Activated CD4-positive, alpha-beta memory T cell treated with anti-CD3 and anti-CD28 coated beads, Interleukin-2, amount 10 ng/mL, durations not matched to agents 7 days and 5 days (primary cell): ENCODE measurements at regions not wholly inside any gene's neighbourhood (a gene's known extent, or its start where the extent isn't known, plus 50 kb on each side); places are given as distances from the start of the nearest gene placed in this dataset.
"Not testable (repeated sequence)": the region's sequence is repeated elsewhere in the genome, so short reads cannot be mapped to it uniquely, and the experiment has no call there.

Source experiments
- CTCF ChIA-PET: fragments of 350-600 bp; sonication (Branson Sonifier 250); formaldehyde crosslinking; loops from one replicate; lab custom pipeline; 2021; ENCODE audit warnings: antibody characterized with exemption, inconsistent platforms; lab: Charles Lee
- POLR2A ChIA-PET: fragments of 350-600 bp; sonication (Branson Sonifier 250); formaldehyde crosslinking; loops from one replicate; lab custom pipeline; 2021; ENCODE audit warnings: antibody characterized with exemption; lab: Charles Lee
- DNase-seq: peaks from one replicate; pipeline ENCODE4 v3.0.0-alpha.2; 2020
- H3K27ac Mint-ChIP-seq: one replicate; pipeline ENCODE4 v1.8.0; 2021; ENCODE audit warnings: mild to moderate bottlenecking, mixed read lengths
- H3K27me3 Mint-ChIP-seq: one replicate; pipeline ENCODE4 v1.8.0; 2021; ENCODE audit warnings: mixed read lengths
- H3K36me3 Mint-ChIP-seq: one replicate; pipeline ENCODE4 v1.8.0; 2021; ENCODE audit warnings: low read depth, mixed read lengths
- H3K4me1 Mint-ChIP-seq: one replicate; pipeline ENCODE4 v1.8.0; 2021; ENCODE audit warnings: mixed read lengths
- H3K4me3 Mint-ChIP-seq: one replicate; pipeline ENCODE4 v1.8.0; 2021; ENCODE audit warnings: mild to moderate bottlenecking, mixed read lengths
- H3K9me3 Mint-ChIP-seq: one replicate; pipeline ENCODE4 v1.8.0; 2021; ENCODE audit warnings: mixed read lengths

DNA sequence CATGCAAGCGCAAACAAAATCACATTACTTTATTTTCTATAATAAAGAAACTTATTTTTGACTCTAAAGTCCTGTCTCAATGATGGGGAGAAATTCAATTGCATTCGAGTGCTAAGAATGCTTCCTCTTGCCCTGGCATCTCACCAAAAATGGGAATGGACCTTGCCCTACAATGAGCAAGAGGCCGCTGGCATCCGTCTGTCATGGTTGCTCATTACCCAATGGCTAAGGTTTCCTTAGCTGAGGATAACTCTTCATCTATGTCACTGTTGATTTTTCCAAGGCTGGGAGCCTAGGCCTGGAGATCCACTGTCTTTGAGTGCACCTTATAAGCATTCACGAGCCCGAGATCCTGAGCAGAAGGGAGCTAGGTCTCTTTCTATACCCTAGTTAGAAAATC, 471.3 kb upstream of the NRSN1 start:
- Mint-ChIP-seq H3K4me1 (no peaks in the 10 kb centered on the region), H3K9me3 (peaks cover 11% of the 10 kb centered on the region), H3K27ac (no peak overlapping the region), H3K27me3 (no peaks in the 10 kb centered on the region), H3K4me3 (no peak overlapping the region), H3K36me3 (no peaks in the 10 kb centered on the region)
- CTCF ChIA-PET = no interaction called here
- POLR2A ChIA-PET = no interaction called here
- DNase-seq = no peak

DNA sequence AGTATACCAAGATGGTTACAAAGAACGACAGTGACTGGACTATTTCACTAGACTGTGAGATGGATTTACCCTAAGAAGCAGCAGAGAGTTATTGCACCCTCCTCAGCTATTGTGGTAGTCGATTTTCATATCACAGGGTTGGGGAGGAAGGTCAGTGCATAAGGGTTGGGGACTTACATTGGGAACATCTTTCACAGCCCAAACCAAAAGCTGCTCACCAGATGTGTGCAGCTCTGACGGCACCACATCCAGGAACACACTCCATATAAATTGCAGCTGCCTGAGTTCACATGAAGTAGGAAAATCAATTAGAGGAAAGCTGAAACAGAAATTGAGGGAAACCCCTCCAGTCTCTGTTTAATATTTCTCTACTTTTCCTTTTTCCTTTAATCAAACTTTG, 470.5 kb upstream of the NRSN1 start:
- CTCF ChIA-PET = no interaction called here

DNA sequence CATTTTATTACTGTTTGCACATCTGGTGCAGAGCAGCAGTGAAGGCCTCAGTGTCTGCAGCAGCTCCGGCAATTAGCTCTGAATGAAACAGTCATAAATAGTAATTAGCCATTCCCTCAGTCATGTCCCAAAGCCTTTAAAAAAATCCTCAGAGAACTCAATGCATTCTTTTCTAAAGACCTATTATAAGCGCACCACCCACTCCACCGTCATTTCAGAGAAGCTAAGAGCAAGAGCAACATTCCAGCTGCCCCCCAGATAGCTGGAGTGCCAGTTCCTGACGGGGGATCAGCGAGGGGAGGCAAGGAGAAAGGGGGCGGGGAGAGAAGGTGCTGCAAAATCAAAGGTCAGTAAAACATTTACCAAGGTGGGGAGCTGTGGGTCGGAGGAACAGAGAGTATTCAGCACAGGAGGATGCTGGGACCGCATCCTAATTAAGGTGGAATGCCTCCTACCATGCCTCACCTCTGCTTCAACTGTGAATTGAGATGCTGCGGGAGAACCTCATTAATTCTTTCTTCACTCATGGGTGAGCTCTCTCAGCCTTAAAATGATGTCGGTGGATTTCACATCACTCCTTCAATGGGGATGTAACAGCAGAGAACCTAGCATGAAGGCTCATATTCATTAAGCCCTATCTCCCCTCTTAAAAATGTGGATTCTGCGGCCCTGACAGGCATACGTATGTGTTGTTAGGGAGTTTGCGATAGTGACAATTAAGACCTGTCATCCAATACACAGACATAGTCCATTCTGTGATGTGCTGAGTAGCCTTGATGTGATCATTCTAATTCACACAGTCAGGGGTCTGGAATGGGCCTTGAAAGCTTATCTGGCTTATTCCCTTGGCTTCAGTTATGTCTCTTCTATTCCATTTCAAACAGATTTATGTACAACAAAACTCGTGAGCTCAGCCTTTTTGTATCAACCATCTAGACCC, 469.5 kb upstream of the NRSN1 start:
- H3K27ac Mint-ChIP-seq = no peak overlapping the region
- no peaks in the 10 kb centered on the region for H3K4me1 Mint-ChIP-seq
- no peaks in the 10 kb centered on the region for H3K27me3 Mint-ChIP-seq
- H3K36me3 Mint-ChIP-seq = no peaks in the 10 kb centered on the region
- POLR2A ChIA-PET = no interaction called here
- no peak for DNase-seq
- CTCF ChIA-PET = no interaction called here
- H3K9me3 Mint-ChIP-seq = peaks cover 9% of the 10 kb centered on the region
- no peak overlapping the region for H3K4me3 Mint-ChIP-seq

More for the DNA sequence above, 470.5 kb upstream of the NRSN1 start:
- Mint-ChIP-seq H3K4me1 (no peaks in the 10 kb centered on the region), H3K4me3 (no peak overlapping the region), H3K9me3 (peaks cover 11% of the 10 kb centered on the region), H3K27ac (no peak overlapping the region), H3K36me3 (no peaks in the 10 kb centered on the region), H3K27me3 (no peaks in the 10 kb centered on the region)
- no peak for DNase-seq
- POLR2A ChIA-PET = no interaction called here

DNA sequence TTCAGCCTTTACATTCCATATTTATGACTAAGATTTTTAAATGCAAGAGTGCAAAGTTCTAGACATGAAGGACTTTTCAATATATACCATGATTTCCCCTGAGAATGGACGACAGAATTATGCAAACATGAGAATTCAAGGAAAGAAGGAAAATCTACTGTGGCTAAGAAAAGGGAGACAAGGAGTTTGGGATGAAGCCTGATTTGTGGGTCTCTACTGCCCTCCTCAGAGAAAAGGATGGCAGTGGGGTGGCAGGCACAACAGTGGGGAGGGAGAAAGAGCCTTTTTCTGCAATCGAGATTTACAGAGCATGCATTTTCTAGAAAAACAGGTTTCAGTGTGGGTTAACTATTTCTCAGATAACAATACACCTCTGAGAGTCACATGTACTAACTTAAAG, 466.9 kb upstream of the NRSN1 start:
- Mint-ChIP-seq H3K4me1 (no peaks in the 10 kb centered on the region), H3K9me3 (peaks cover 8% of the 10 kb centered on the region), H3K4me3 (no peak overlapping the region), H3K36me3 (no peaks in the 10 kb centered on the region), H3K27ac (no peak overlapping the region), H3K27me3 (no peaks in the 10 kb centered on the region)
- no peak for DNase-seq
- ChIA-PET CTCF (no interaction called here), POLR2A (no interaction called here)

DNA sequence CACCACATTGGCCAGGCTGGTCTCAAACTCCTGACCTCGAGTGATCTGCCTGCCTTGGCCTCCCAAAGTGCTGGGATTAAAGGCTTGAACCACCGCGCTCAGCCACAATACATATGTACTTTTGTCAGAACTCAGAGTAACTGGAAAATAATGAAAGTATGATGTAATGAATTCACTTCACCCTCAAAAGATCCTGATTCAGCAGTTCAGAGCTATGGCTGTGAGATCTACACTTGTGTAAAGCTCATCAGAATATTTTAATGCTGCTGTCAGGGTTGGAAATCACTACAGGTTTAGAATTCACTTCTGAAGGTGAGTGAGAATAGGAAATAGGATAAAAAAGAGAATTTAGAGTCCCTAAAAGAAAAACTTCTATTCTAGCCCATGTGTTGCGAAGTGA, 464.5 kb upstream of the NRSN1 start:
- Mint-ChIP-seq H3K27ac (no peak overlapping the region), H3K9me3 (peaks cover 3% of the 10 kb centered on the region), H3K4me1 (no peaks in the 10 kb centered on the region), H3K36me3 (no peaks in the 10 kb centered on the region), H3K4me3 (no peak overlapping the region), H3K27me3 (no peaks in the 10 kb centered on the region)
- ChIA-PET POLR2A (no interaction called here), CTCF (no interaction called here)
- no peak for DNase-seq

DNA sequence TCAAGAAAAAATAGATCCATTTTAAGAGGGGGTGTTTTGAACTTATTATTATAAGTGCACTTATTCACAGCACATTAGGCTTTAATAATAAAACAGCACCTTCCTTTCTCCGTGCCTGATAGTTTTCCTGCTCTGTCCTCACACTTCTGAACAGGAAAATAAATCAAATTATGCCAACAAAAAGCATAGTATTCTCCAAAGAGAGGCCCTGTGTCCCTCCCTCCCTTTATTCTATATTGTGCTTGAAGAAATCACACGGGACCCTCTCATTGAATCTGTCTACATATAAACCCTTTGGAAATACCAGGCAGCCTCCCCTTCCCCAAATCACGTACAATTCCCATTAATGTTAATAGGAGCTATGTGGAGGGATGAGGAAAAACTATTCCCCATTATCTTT, 462.9 kb upstream of the NRSN1 start:
- Mint-ChIP-seq H3K27me3 (no peaks in the 10 kb centered on the region), H3K9me3 (peaks cover 5% of the 10 kb centered on the region), H3K4me1 (no peaks in the 10 kb centered on the region), H3K27ac (no peak overlapping the region), H3K36me3 (no peaks in the 10 kb centered on the region), H3K4me3 (no peak overlapping the region)
- ChIA-PET CTCF (no interaction called here), POLR2A (no interaction called here)
- no peak for DNase-seq

DNA sequence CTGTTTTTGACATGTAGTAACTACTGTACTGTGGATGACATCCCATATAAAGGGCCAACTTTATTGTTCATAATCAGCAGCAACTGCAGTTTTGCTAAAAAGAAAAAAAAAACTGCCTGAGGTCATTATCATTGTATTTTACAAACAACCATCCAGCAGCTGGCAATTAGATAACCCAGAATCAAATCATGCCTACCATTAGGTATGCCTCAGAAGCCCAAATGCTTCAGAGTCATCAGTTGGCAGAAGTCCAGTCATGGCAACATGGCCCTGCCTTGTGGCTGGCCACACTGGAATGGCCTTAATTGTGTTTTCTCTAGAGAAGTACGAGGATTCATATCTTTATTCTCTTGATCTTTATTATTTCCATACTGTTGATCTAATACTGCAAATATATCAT, 462.4 kb upstream of the NRSN1 start:
- Mint-ChIP-seq H3K27ac (no peak overlapping the region), H3K36me3 (no peaks in the 10 kb centered on the region), H3K9me3 (peaks cover 5% of the 10 kb centered on the region), H3K4me3 (no peak overlapping the region), H3K27me3 (no peaks in the 10 kb centered on the region), H3K4me1 (no peaks in the 10 kb centered on the region)
- ChIA-PET CTCF (no interaction called here), POLR2A (no interaction called here)
- no peak for DNase-seq

DNA sequence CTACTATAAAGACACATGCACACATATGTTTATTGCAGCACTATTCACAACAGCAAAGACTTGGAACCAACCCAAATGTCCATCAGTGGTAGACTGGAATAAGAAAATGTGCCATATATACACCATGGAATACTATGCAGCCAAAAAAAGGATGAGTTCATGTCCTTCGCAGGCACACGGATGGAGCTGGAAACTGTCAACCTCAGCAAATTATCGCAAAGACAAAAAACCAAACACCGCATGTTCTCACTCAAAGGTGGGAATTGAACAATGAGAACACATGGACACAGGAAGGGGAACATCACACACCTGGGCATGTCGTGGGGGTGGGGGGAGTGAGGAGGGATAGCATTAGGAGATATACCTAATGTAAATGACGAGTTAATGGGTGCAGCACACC, 460.1 kb upstream of the NRSN1 start:
- H3K36me3 Mint-ChIP-seq, CTCF ChIA-PET, H3K4me3 Mint-ChIP-seq, POLR2A ChIA-PET, H3K27ac Mint-ChIP-seq, DNase-seq, H3K4me1 Mint-ChIP-seq, H3K27me3 Mint-ChIP-seq: not testable (repeated sequence)
- peaks cover 18% of the 10 kb centered on the region for H3K9me3 Mint-ChIP-seq

DNA sequence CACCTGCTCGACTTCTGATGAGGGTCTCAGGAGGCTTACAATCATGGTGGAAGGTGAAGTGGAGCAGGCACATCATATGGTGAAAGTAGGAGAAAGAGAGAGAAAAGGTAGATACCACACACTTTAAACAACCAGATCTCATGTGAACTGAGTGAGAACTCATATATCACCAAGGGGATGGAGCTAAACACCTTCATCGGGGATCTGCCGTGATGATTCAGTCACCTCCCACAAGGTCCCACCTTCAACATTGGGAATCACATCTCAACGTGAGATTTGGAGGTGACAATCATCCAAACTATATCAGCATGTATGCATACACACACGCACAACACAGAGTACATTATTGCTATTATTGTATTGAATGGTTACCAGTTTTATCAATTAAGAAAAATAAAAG, 453.3 kb upstream of the NRSN1 start:
- no peak for DNase-seq
- ChIA-PET CTCF (no interaction called here), POLR2A (no interaction called here)
- no peaks in the 10 kb centered on the region for H3K4me1 Mint-ChIP-seq
- no peaks in the 10 kb centered on the region for H3K36me3 Mint-ChIP-seq
- H3K27ac Mint-ChIP-seq = no peak overlapping the region
- no peak overlapping the region for H3K4me3 Mint-ChIP-seq
- H3K27me3 Mint-ChIP-seq = no peaks in the 10 kb centered on the region
- peaks cover 46% of the 10 kb centered on the region for H3K9me3 Mint-ChIP-seq

DNA sequence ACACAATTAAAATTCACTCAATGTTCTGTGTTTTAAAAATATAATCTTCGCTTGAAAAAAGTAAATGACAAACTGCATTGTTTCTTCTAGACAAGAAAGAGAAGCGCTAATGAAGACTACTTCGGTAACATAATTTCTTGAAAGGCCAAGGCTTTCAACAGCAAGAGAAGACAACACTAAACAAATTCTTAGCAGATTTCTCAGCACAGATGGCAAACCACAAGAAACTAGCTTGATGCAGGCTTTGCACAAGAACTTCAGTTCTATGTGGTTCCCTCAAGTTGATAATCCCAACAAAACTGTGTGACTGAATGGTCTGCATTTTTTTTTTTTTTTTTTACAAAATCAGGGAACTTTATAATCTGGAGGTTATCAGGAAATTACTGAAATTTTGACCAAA, 447.4 kb upstream of the NRSN1 start:
- no peaks in the 10 kb centered on the region for H3K36me3 Mint-ChIP-seq
- H3K27me3 Mint-ChIP-seq = no peaks in the 10 kb centered on the region
- no peak for DNase-seq
- no peak overlapping the region for H3K27ac Mint-ChIP-seq
- no peak overlapping the region for H3K4me3 Mint-ChIP-seq
- H3K4me1 Mint-ChIP-seq = no peaks in the 10 kb centered on the region
- peaks cover 13% of the 10 kb centered on the region for H3K9me3 Mint-ChIP-seq
- ChIA-PET POLR2A (no interaction called here), CTCF (no interaction called here)

DNA sequence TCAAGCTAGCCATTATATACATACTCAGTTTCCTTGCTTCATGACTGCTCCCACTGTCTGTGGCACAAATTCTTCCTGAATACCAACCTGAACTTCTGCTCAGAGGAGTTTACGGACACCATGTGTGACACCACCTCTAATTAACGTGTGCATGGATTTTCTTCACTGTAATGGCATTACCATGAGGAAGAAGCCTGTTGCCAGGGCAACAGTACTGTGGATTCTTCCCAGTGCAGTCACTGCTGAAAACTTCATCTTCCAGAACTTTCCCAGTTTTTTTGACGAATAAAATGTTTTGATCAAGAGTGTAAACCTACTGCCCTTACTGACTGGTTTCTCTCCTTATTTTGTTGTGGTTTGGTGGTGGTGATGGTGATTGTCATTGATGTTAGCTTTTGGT, 444.3 kb upstream of the NRSN1 start:
- POLR2A ChIA-PET = no interaction called here
- Mint-ChIP-seq H3K27ac (no peak overlapping the region), H3K27me3 (no peaks in the 10 kb centered on the region), H3K4me3 (no peak overlapping the region), H3K4me1 (no peaks in the 10 kb centered on the region), H3K36me3 (no peaks in the 10 kb centered on the region), H3K9me3 (peaks cover 4% of the 10 kb centered on the region)
- DNase-seq = no peak
- CTCF ChIA-PET = no interaction called here

DNA sequence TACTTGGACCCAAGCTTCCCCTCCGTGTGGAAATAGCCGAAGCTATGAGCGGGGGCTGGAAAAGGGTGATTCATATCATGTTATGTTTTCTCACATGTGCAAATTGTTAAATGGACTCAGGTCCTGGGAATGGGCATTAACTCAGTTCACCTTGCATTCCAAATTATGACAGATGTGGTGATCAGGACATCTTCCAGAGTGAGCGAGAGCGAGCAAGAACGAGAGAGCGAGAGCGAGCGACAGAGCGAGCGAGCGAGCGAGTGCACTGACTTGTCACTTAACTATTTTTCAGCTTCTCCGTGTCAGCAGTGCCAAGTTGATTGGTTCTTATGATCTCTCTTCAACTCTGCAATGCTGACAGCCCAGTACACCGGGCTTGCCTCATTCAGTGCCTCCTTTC, 437.4 kb upstream of the NRSN1 start:
- Mint-ChIP-seq H3K27ac (no peak overlapping the region), H3K4me3 (no peak overlapping the region), H3K27me3 (no peaks in the 10 kb centered on the region), H3K4me1 (no peaks in the 10 kb centered on the region), H3K36me3 (no peaks in the 10 kb centered on the region), H3K9me3 (peaks cover 6% of the 10 kb centered on the region)
- POLR2A ChIA-PET = no interaction called here
- CTCF ChIA-PET = no interaction called here
- no peak for DNase-seq

DNA sequence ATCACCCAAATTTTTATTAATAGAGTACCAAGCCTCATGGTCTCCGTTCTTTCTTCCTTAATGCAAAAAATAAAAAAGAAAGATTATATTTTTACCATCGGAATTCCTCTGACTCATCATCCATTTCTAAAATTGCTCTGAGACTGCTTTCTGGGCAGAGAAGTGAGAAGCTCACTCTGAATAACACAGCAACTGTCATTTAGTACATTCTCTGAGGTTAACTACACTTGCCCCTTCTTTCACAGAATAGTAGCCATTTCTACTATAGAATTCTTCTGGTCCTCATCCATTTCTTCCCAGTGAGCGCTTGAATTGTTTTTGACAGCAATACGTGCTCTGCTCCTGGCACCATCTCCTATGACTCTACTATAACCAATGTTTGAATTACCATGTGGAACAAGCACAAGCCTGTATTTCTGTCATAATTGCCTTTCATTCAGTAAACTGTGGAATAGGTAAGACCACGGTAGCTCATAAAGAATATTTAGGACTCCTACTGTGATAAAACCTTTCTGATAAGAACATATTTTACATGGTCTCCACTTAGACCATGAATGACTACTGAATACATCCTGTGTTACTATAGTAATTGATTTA, 435.5 kb upstream of the NRSN1 start:
- no peak for DNase-seq
- Mint-ChIP-seq H3K36me3 (no peaks in the 10 kb centered on the region), H3K4me3 (no peak overlapping the region), H3K9me3 (peaks cover 6% of the 10 kb centered on the region), H3K4me1 (no peaks in the 10 kb centered on the region), H3K27ac (no peak overlapping the region), H3K27me3 (no peaks in the 10 kb centered on the region)
- POLR2A ChIA-PET = no interaction called here
- CTCF ChIA-PET = no interaction called here

DNA sequence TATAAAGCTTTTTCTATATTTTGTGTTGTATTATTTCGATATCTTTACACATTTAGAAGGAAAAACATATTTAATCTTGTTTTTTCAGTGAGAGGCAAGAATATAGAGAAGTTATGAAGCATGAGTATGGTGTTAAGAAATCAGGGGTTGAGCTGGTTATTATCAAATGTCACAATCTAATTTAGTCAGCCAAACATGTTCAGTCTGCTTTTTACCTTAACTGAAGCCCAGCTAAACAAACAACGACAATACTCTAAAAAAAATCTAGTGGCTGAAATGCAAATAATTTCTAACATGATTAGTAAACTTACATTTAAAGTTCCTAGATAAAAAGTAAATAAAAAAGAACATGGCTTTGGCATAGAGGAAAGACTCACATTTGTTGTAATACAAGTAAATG, 433.8 kb upstream of the NRSN1 start:
- Mint-ChIP-seq H3K36me3 (no peaks in the 10 kb centered on the region), H3K9me3 (peaks cover 7% of the 10 kb centered on the region), H3K4me3 (no peak overlapping the region), H3K4me1 (no peaks in the 10 kb centered on the region), H3K27ac (no peak overlapping the region), H3K27me3 (no peaks in the 10 kb centered on the region)
- POLR2A ChIA-PET = no interaction called here
- DNase-seq = no peak
- CTCF ChIA-PET = no interaction called here
